Neural cell (in vitro differentiated cells): ENCODE measurements at regions not wholly inside any gene's neighbourhood (a gene's known extent, or its start where the extent isn't known, plus 50 kb on each side); places are given as distances from the start of the nearest gene placed in this dataset.

Source experiments
- H2AFZ ChIP-seq: fragments of 200-600, 300-800 bp; sonication (generic), shearing (Covaris generic); 2 replicates; pipeline ENCODE4 v1.6.0; 2014; ENCODE audit warnings: low read depth, mild to moderate bottlenecking, antibody characterized with exemption, low read length, moderate library complexity
- H3F3A ChIP-seq: fragments of 200-600 bp; shearing (Covaris generic); 2 replicates; pipeline ENCODE4 v1.6.1; 2016; ENCODE audit warnings: mild to moderate bottlenecking, moderate library complexity, mixed read lengths, antibody characterized with exemption, low read length; ENCODE audit not compliant: insufficient read depth, poor library complexity, severe bottlenecking
- H3K27ac ChIP-seq: fragments of 200-600, 300-800 bp; sonication (generic), shearing (Covaris generic); 2 replicates; pipeline ENCODE4 v1.5.1; 2014; ENCODE audit warnings: mild to moderate bottlenecking, low read length, moderate library complexity
- H3K27me3 ChIP-seq: fragments of 300-800, 200-600 bp; sonication (generic), shearing (Covaris generic); 2 replicates; pipeline ENCODE4 v1.6.0; 2014; ENCODE audit warnings: mild to moderate bottlenecking, low read depth, low read length, moderate library complexity; ENCODE audit not compliant: insufficient read depth
- H3K36me3 ChIP-seq: fragments of 300-800, 200-600 bp; sonication (generic), shearing (Covaris generic); 2 replicates; pipeline ENCODE4 v1.5.1; 2014; ENCODE audit warnings: mild to moderate bottlenecking, antibody characterized with exemption, low read length, moderate library complexity; ENCODE audit not compliant: insufficient read depth
- H3K4me2 ChIP-seq: fragments of 300-800, 200-600 bp; sonication (generic), shearing (Covaris generic); 2 replicates; pipeline ENCODE4 v1.6.0; 2014; ENCODE audit warnings: mild to moderate bottlenecking, low read length
- H3K4me3 ChIP-seq: fragments of 300-800, 200-600 bp; sonication (generic), shearing (Covaris generic); 2 replicates; pipeline ENCODE4 v1.5.1; 2014; ENCODE audit warnings: mild to moderate bottlenecking, low read length, moderate library complexity
- H3K79me2 ChIP-seq: fragments of 200-600 bp; shearing (Covaris generic); replicated peaks from 2 replicates; pipeline ENCODE4 v1.6.0; 2014; ENCODE audit warnings: mild to moderate bottlenecking, low read length, moderate library complexity; ENCODE audit not compliant: insufficient read depth
- H3K9ac ChIP-seq: fragments of 300-800, 200-600 bp; sonication (generic), shearing (Covaris generic); 2 replicates; pipeline ENCODE4 v1.6.1; 2016; ENCODE audit warnings: mild to moderate bottlenecking, low read length, mixed read lengths
- H3K9me2 ChIP-seq: fragments of 200-600 bp; shearing (Covaris generic); 2 replicates; pipeline ENCODE4 v1.6.1; 2016; ENCODE audit warnings: mild to moderate bottlenecking, low read length, mixed read lengths; ENCODE audit not compliant: insufficient read depth
- H3K9me3 ChIP-seq: fragments of 200-600, 300-800 bp; sonication (generic), shearing (Covaris generic); 2 replicates; pipeline ENCODE4 v1.6.1; 2016; ENCODE audit warnings: mild to moderate bottlenecking, mixed run types, low read length, moderate library complexity, mixed read lengths
- H4K20me1 ChIP-seq: fragments of 200-600 bp; shearing (Covaris generic); 2 replicates; pipeline ENCODE4 v1.6.1; 2016; ENCODE audit warnings: mild to moderate bottlenecking, mixed run types; ENCODE audit not compliant: insufficient read depth
- CTCF ChIP-seq: fragments of 450-650 bp; IDR thresholded peaks from 2 replicates; pipeline ENCODE4 v1.5.1; 2014; ENCODE audit warnings: antibody characterized with exemption, mild to moderate bottlenecking, moderate library complexity; ENCODE audit not compliant: poor library complexity, severe bottlenecking
- EP300 ChIP-seq: fragments of 450-650 bp; conservative IDR thresholded peaks from 2 replicates; pipeline ENCODE4 v1.6.1; 2014; ENCODE audit warnings: antibody characterized with exemption, mild to moderate bottlenecking, moderate library complexity; ENCODE audit not compliant: poor library complexity, severe bottlenecking
- EZH2 ChIP-seq: fragments of 200-600, 300-800 bp; shearing (Covaris generic), sonication (generic); IDR thresholded peaks from 2 replicates; pipeline ENCODE4 v1.6.1; 2014; ENCODE audit warnings: antibody characterized with exemption, low read length, borderline replicate concordance, mild to moderate bottlenecking; ENCODE audit not compliant: insufficient read depth, poor library complexity, severe bottlenecking
- MXI1 ChIP-seq: fragments of 450-650 bp; conservative IDR thresholded peaks from 2 replicates; pipeline ENCODE4 v1.6.1; 2014; ENCODE audit warnings: antibody characterized with exemption, mild to moderate bottlenecking; ENCODE audit not compliant: poor library complexity, severe bottlenecking
- POLR2AphosphoS5 ChIP-seq: IDR thresholded peaks from 2 replicates; pipeline ENCODE4 v1.6.1; 2012
- RAD21 ChIP-seq: fragments of 450-650 bp; conservative IDR thresholded peaks from 2 replicates; pipeline ENCODE4 v1.6.1; 2014; ENCODE audit warnings: antibody characterized with exemption, mild to moderate bottlenecking, moderate library complexity
- REST ChIP-seq: IDR thresholded peaks from 2 replicates; pipeline ENCODE4 v1.6.1; 2012; ENCODE audit warnings: borderline replicate concordance
- SMC3 ChIP-seq: fragments of 450-650 bp; conservative IDR thresholded peaks from 2 replicates; pipeline ENCODE4 v1.6.1; 2014; ENCODE audit warnings: antibody characterized with exemption, mild to moderate bottlenecking, moderate library complexity; ENCODE audit not compliant: poor library complexity
- TAF1 ChIP-seq: IDR thresholded peaks from 2 replicates; pipeline ENCODE4 v1.6.1; 2012; ENCODE audit warnings: low read depth

- no peaks in the 10 kb centered on the region for H4K20me1 ChIP-seq
- H2AFZ ChIP-seq, result no peak overlapping the region
- no peak overlapping the region for H3K27ac ChIP-seq
- no peaks in the 10 kb centered on the region for H3K9me2 ChIP-seq
- H3K4me2 ChIP-seq, result no peak overlapping the region
- H3K79me2 ChIP-seq, result no peaks in the 10 kb centered on the region
- H3K9ac ChIP-seq, result no peak overlapping the region
- H3F3A ChIP-seq, result peaks cover 4% of the 10 kb centered on the region
- no peaks in the 10 kb centered on the region for H3K9me3 ChIP-seq
- H3K4me3 ChIP-seq, result no peak overlapping the region
- TF ChIP-seq REST (no peak), RAD21 (no peak), CTCF (no peak), MXI1 (no peak), TAF1 (no peak), SMC3 (no peak), EZH2 (no peak), EP300 (no peak), POLR2AphosphoS5 (no peak)
- no peaks in the 10 kb centered on the region for H3K27me3 ChIP-seq
- H3K36me3 ChIP-seq, result no peaks in the 10 kb centered on the region
These were observed 147.2 kb upstream of the WDFY3 start for GRCh38 chr4:85113706-85114105.

- Histone ChIP-seq H3K36me3 (no peaks in the 10 kb centered on the region), H2AFZ (no peak overlapping the region), H3K9me3 (no peaks in the 10 kb centered on the region), H3K4me2 (no peak overlapping the region), H4K20me1 (no peaks in the 10 kb centered on the region), H3K4me3 (no peak overlapping the region), H3K27ac (no peak overlapping the region), H3K9ac (no peak overlapping the region), H3F3A (peaks cover 4% of the 10 kb centered on the region), H3K79me2 (no peaks in the 10 kb centered on the region), H3K9me2 (no peaks in the 10 kb centered on the region), H3K27me3 (no peaks in the 10 kb centered on the region)
- TF ChIP-seq REST, result no peak
- no peak for TF ChIP-seq EP300
These were observed 148.0 kb upstream of the WDFY3 start for GRCh38 chr4:85114526-85114925.
